Heart right ventricle (tissue), 16 donors: ENCODE measurements at regions not wholly inside any gene's neighbourhood (a gene's known extent, or its start where the extent isn't known, plus 50 kb on each side); places are given as distances from the start of the nearest gene placed in this dataset.

ENCODE experiments used
- ATAC-seq, 8 donors: fragments of 200-7000 bp; cut with Tn5 transposase; one replicate each; pipeline ENCODE4 v1.9.1; 2020; ENCODE audit warnings: mild to moderate bottlenecking in 8 of 8, moderate library complexity in 8 of 8, moderate number of reproducible peaks in 1 of 8
- DNase-seq, 2 donors: peaks; one replicate each; pipeline ENCODE4 v3.0.0-alpha.2; 2020
- H3K27ac ChIP-seq, 10 donors: fragments of 200-600 bp; sonication (generic) in 2 of 10; one replicate each; pipeline versions ENCODE4 v1.5.0 to v1.8.0; 2020 to 2022; ENCODE audit warnings: mild to moderate bottlenecking in 3 of 10
- H3K27me3 ChIP-seq, 7 donors: fragments of 200-600 bp; one replicate each; pipeline ENCODE4 v1.8.0; 2021 to 2022; ENCODE audit warnings: mild to moderate bottlenecking in 2 of 7
- H3K36me3 ChIP-seq, 9 donors: fragments of 200-600 bp; sonication (generic) in 1 of 9; one replicate each; pipeline versions ENCODE4 v1.5.0 to v1.8.0; 2020 to 2022; ENCODE audit warnings: mild to moderate bottlenecking in 2 of 9
- H3K4me1 ChIP-seq, 9 donors: fragments of 200-600 bp; sonication (generic) in 1 of 9; one replicate each; pipeline versions ENCODE4 v1.5.0 to v1.8.0; 2020 to 2022; ENCODE audit warnings: mild to moderate bottlenecking in 4 of 9
- H3K4me3 ChIP-seq, 10 donors: fragments of 200-600 bp; sonication (generic) in 2 of 10; one replicate each; pipeline versions ENCODE4 v1.5.0 to v1.8.0; 2020 to 2022; ENCODE audit warnings: mild to moderate bottlenecking in 7 of 10, moderate library complexity in 2 of 10
- H3K9me3 ChIP-seq, 11 donors: fragments of 200-600 bp in 10 of 11; sonication (generic) in 2 of 11; one replicate each; pipeline versions ENCODE4 v1.5.0 to v1.8.0; 2013 to 2022; ENCODE audit warnings: mild to moderate bottlenecking in 2 of 11, control low read depth in 1 of 11, moderate library complexity in 1 of 11
- WGBS, 2 donors: extraction: QIAGEN DNeasy Blood & Tissue Kit; methylation state at CpG; one replicate each; pipeline ENCODE4 v1.1.7; 2013; ENCODE audit warnings: inconsistent platforms in 1 of 2; 5-methylcytosine and 5-hydroxymethylcytosine counted together
- intact Hi-C, 10 donors: fragments of 100-400 bp; cut with DNase I; formaldehyde crosslinking; loops; one replicate each; pipeline versions ENCODE4 v1.11.1 to v1.14.2; 2022
- TF ChIP-seq, protein P1 (sequence below), 9 donors: fragments of 200-600 bp; sonication (generic) in 2 of 9; IDR thresholded peaks; one replicate each; pipeline versions ENCODE4 v1.5.0 to v1.8.0; 2021 to 2022; ENCODE audit warnings: antibody characterized with exemption in 9 of 9, mild to moderate bottlenecking in 5 of 9, moderate library complexity in 1 of 9
- donor health status: Arrhythmogenic right ventricular cardiomyopathy.
- donor health status: ischemic (EF 13 %, LVEDD 7.1; RV severe dilation, severe dysfunction).
- donor health status: healthy with polysubstance abuse.
- donor health status: DM: no; HTN: yes; CAD: no.
- donor health status: DM: no; HTN: no; CAD: no.
- donor health status: ischemic (EF 25% LVEDD 6.9; RV normal size, moderate dysfunction).
- donor health status: ischemic (EF 25% LVEDD 5.7; RV mildly dilated, moderate dysfunction).
- donor health status: healthy.
- donor health status: DM: yes; HTN: yes; CAD: no.
- donor health status: Ischemic cardiomyopathy.
- donor health status: ischemic (EF 35%, LVEDD 5.7; RV mildly dilated, moderate dysfunction).
- donor health status: nonischemic (EF 11% LVEDD 7.7; RV severe dilation, severe dysfunction).
- donor health status: DM: yes; HTN: yes; CAD: no.
- donor health status: PGD.
- donor health status: ischemic (EF 29% LVEDD 5.4; RV normal size, mild dysfunction).
- donor health status: nonischemic (EF 23%, LVEDD 6.1; RV moderate dilation, normal function).

DNA sequence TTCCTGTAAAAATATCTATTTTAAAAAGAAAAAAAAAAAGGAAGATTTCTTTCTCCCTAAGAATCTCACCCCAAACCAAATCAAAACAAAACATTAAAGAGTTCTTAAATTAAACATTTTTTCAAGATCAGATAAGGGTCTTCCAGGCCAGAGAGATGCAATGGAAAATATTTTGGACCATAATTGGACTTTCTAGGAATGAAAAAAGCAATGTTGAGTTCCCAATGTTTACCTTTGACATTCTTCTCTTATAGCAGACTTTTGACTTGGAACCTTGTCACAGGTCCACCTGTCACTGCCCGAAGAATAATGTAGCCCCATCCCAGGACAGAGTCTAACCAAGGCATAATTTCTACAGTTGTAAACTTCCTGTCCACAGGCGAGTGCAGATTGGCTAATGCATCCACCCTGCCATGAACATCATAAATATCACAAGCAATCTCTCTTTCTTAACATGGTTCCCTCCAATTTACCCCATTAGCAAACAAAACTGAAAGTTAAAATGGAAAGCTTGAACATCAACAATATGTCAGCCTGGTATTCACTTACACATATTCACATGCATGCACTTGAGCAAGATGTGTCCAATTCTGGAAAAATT is 121.7 kb upstream of the ZNF366 start:
- WGBS, 2 donors: 87 to 96% methylated on average over 2 of the region's 2 CpGs
- DNase-seq: no peak
- TF ChIP-seq, protein P1, sequence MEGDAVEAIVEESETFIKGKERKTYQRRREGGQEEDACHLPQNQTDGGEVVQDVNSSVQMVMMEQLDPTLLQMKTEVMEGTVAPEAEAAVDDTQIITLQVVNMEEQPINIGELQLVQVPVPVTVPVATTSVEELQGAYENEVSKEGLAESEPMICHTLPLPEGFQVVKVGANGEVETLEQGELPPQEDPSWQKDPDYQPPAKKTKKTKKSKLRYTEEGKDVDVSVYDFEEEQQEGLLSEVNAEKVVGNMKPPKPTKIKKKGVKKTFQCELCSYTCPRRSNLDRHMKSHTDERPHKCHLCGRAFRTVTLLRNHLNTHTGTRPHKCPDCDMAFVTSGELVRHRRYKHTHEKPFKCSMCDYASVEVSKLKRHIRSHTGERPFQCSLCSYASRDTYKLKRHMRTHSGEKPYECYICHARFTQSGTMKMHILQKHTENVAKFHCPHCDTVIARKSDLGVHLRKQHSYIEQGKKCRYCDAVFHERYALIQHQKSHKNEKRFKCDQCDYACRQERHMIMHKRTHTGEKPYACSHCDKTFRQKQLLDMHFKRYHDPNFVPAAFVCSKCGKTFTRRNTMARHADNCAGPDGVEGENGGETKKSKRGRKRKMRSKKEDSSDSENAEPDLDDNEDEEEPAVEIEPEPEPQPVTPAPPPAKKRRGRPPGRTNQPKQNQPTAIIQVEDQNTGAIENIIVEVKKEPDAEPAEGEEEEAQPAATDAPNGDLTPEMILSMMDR (IDR thresholded peaks at IDR 0.05): no peak

GRCh38 chr5:72625332-72625731 is 118.1 kb upstream of the ZNF366 start:
- DNase-seq (no peak), ATAC-seq (no peak)
- H3K27me3 ChIP-seq: no peaks in the 10 kb centered on the region
- H3K27ac ChIP-seq: no peak overlapping the region
- H3K9me3 ChIP-seq: no peaks in the 10 kb centered on the region
- peaks cover 0 to 27% (median 0%) of the 10 kb centered on the region in 9 donors for H3K4me1 ChIP-seq
- no peak overlapping the region for H3K4me3 ChIP-seq
- intact Hi-C loops: no loop called here
- H3K36me3 ChIP-seq: no peaks in the 10 kb centered on the region
- TF ChIP-seq, protein P1 (IDR thresholded peaks at IDR 0.05): no peak

More for the DNA sequence above, 121.7 kb upstream of the ZNF366 start:
- H3K27ac ChIP-seq: no peak overlapping the region
- intact Hi-C loops: no loop called here
- no peaks in the 10 kb centered on the region for H3K9me3 ChIP-seq
- no peak for ATAC-seq
- no peaks in the 10 kb centered on the region for H3K36me3 ChIP-seq
- H3K27me3 ChIP-seq: no peaks in the 10 kb centered on the region
- no peak overlapping the region for H3K4me3 ChIP-seq
- H3K4me1 ChIP-seq: peaks cover 0 to 17% (median 0%) of the 10 kb centered on the region in 9 donors

DNA sequence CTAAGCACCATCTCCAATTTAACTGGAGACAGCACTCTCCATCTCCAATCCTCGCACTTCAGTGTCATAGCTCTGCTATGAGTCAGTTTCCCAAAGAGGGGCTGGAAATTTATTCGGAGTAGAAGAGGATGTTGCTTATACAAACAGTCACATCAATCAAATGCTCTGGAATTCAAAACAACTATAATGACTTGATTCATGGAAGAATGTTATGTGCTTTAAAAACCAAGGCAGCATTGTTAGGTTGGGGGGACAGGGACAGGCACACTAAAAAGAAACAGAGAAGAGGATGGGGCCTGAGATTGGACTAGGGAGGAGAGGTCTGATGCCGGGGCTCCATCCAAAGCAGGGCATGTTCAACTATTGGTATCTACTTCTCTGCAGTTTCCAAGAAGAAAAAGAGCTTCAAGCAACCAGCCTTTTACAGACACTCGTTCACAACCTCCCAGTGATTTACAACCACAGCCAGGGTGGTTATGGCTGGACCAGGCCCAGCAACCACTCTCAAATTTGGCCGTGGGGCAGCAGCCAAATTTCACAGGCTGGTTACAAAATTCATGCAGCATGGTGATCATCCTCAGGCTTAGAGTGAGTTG is 117.5 kb upstream of the ZNF366 start:
- Histone ChIP-seq H3K27ac (no peak overlapping the region), H3K9me3 (no peaks in the 10 kb centered on the region), H3K27me3 (no peaks in the 10 kb centered on the region), H3K4me3 (no peak overlapping the region), H3K4me1 (peaks cover 0 to 27% (median 0%) of the 10 kb centered on the region in 9 donors), H3K36me3 (no peaks in the 10 kb centered on the region)
- ATAC-seq (peak in 4 of 8 donors; percentile 19 to 65 (median 54)), DNase-seq (peak in 1 of 2 donors; percentile 7)
- intact Hi-C loops: no loop called here
- TF ChIP-seq, protein P1 (IDR thresholded peaks at IDR 0.05): no peak
- 42 to 52% methylated on average over 5 of the region's 5 CpGs for WGBS, 2 donors

- DNase-seq: no peak
- ATAC-seq: no peak
- TF ChIP-seq, protein P1 (IDR thresholded peaks at IDR 0.05): no peak
- H3K27ac ChIP-seq: no peak overlapping the region
- no peaks in the 10 kb centered on the region for H3K27me3 ChIP-seq
- no peak overlapping the region for H3K4me3 ChIP-seq
- H3K9me3 ChIP-seq: no peaks in the 10 kb centered on the region
- H3K36me3 ChIP-seq: no peaks in the 10 kb centered on the region
- 69 to 75% methylated on average over 2 of the region's 2 CpGs for WGBS, 2 donors
- intact Hi-C loops: no loop called here
- H3K4me1 ChIP-seq: peaks cover 0 to 27% (median 0%) of the 10 kb centered on the region in 9 donors
These were observed 116.7 kb upstream of the ZNF366 start for GRCh38 chr5:72623936-72624335.
